AG08396 (cell line): ENCODE measurements at regions not wholly inside any gene's neighbourhood (a gene's known extent, or its start where the extent isn't known, plus 50 kb on each side); places are given as distances from the start of the nearest gene placed in this dataset.

Experiments
- DNase-seq: peaks from one replicate; pipeline ENCODE4 v3.0.0; 2012; ENCODE audit warnings: low spot score, mixed read lengths

DNA sequence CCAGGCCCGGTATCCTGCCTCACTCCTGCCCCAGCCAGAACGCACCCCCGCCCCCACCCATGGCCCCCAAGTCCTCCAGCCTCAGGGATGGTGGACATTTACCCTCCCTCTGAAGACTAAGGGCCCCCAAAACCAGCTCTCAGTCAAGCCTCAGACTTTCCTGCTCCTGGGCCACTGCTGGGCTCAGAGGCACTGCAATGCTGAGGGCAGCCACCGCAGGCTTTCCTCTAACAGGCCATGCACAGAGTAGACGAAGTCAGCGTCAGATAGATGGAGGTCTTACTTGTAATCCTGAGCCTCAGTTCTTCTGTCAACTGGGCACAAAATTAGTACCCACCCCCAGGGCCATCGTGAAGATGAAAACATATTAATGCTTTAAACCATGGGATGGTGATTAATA is 92.6 kb downstream of the TTC32 start:
- DNase-seq: no peak

DNA sequence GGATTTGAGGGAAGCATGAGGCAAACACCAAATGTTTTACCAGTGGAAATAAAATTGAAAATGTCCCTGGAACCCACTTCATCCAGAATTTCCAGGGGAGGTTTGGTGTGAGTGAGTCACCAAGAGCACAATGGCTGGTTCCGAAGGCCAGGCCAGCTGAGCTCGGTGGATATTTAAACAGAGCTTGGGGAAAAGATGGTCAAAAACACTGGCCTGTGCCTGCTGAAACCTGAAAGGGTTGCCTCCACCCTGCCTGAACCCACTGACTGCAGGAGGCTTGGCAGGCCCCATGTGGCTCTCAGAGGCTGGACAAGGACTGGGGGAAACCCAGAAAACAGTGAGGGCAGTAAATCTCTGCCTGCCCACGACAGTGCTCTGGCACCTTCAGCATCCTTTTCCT is 93.9 kb downstream of the TTC32 start:
- DNase-seq: no peak

DNA sequence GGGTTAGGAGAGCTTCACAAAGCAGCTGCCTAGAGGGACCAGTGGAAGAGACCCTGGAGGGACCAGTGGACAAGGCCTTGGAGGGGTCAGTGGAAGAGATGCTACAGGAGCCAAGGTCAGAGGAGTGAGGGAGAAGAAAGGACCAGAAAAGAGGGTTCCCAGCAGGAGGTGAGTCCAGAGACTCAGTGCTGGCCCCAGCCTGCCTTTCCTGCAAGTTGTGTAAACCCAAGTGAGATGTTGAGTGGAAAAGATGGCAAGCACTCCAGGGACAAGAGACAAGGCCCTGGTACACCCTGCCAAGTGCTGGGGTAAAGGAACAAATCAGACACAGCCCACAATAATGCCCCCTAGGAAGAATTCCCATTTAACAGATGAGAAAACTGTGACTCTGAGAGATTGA is 94.4 kb downstream of the TTC32 start:
- DNase-seq: no peak

DNA sequence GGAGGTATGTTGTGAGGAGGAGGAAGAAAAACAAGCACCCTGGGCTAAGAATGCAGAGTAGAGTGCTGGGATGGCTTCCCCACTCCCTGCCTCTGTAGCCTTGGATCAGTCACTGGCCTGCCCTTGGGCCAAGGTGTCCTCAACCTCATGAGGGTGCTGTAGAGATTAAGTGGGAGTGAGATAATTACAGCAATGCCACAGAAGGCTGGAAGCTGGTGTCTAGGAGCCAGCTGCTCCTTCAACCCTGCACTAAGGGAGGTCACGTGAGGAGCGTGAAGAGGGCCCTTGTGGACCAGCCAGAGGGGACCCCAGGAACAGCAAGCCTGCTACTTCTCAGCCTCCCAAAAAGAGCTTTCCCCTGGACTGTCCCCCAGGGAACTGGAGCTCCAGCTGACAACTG is 95.2 kb downstream of the TTC32 start:
- no peak for DNase-seq

DNA sequence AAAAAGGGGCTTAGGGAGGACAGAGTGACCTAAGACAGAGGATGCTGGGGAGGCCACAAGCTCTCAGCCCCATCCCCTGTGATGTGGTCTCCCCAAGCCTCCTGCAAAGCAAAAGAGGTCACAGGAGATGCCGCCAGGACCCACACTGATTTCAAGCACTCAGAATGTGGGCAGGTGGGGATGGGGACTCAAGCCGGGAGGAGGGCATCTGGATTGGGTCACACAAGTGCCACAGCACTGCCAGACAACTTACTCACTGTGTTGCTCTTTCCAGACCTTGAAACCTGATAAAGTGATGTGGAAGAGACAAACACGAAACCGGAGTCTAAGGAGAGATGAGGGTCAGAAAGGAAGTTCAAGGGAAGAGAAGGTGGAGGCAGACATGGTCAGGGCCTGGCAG is 95.7 kb downstream of the TTC32 start:
- DNase-seq: no peak

DNA sequence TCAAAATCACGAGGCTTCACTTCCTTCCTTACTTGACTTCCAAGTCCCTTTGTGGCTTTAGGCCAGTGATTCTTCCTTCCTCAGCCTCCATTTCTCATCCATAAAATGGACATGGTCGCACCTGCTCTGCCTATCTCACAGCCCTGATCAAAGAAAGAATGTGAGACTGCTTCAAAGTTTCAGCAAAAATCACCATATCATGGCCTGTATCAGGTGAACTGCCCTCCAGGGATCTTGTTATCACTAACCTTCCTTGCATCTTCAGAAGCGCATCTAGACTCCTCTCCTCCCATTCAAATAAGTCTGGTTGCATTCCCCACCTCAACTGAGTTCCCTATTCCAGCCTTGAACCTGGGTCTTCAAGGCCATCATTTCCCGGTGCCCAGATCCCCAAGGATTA is 96.5 kb downstream of the TTC32 start:
- DNase-seq: no peak

DNA sequence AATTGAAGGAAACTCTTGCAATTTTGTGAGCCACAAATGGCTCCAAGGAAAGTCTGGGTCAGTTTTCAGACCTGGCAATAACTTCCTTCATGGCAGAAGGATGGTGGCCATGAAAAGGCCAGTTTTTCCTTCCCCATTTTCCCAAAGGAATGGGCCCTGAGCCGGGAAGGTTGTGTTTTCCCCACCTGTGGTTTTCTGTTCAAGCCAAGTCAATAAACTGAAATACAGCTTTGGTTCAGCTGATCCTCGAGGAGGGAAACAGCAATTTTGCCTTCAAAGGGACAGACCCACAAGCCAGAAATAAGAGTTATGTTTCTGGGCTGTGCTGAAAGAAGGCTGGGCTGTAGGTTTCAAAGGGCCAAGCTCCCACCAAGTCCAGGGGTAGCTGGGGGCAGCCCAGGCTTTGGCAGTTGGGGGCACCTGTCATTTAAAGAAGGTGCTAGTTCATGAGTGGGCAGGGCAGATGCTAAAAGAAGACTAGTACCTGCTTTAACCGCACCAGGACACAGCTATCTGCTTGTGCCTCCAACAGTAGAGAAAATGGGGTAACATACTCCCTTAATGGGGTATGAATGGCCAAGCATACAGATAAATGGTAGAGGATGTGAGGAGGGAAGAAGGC is 97.0 kb downstream of the TTC32 start:
- no peak for DNase-seq

DNA sequence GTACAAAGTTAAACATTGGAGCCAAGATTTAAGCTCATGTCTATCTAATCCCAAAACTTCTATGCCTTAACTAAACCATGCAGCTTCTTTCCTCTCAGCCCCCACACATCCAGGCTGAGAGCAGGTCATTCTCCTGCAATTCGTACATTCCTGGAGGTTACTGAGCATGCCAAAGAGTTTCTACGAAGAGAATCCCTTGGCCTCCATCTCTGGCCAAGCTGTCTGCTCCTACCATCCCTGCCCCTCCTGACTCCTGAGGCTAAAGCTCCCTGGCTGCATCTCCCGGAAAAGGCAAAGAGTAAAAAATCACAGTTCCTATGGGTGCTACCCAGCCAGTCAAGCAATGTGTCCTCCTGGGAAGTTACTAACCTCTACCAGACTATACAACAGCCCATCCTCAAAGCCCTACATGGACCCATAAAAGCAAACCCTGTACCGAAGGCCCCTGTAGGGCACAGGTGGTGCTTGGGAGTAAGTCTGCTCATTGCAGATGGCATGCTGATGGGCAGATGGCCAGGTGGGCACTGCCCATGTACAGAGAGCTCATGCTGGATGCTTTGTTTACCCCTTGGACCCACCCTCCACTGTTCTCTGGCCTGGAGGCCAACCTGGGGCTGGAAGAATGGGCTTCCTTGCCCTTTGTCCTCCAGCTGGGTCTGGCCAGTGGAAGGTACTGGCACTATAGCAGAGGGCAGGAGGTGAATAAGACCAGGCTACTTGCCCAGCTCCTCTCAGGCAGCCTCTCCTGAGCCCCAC is 99.5 kb downstream of the TTC32 start:
- no peak for DNase-seq

DNA sequence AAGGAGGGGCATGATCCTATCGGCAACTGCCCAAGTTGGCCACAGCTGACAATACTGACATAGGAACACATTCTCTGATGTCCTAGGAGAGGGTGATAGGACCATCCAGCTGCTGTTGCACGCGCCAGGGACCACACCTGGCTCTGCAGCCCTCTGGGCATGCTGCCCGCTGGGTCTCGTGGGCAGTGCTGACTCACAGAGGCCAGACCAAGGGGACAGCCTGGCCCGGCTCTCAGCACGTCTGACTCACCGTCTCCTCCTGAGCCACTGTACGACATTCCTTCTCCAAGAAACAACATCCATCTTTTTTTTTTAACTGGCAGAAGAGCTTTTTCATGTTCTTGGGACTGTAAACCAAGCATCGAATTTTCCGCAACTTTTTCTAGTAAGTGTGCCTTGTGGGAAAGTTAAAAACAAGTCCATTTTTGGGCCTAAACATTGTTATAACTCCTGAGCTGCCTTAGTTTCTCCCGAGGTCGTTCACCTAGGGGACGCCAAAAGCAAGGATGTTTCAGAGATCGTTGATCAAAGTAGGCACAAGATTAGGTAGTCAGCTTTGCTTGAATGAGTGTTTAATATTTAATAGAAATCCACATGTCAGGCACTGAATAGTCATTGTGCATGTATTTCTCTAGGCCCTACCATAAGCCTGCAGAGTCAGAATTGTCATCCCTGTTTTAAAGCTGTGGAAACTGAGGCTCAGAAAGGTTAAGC is 100.3 kb downstream of the TTC32 start:
- peak; percentile 92 for DNase-seq

DNA sequence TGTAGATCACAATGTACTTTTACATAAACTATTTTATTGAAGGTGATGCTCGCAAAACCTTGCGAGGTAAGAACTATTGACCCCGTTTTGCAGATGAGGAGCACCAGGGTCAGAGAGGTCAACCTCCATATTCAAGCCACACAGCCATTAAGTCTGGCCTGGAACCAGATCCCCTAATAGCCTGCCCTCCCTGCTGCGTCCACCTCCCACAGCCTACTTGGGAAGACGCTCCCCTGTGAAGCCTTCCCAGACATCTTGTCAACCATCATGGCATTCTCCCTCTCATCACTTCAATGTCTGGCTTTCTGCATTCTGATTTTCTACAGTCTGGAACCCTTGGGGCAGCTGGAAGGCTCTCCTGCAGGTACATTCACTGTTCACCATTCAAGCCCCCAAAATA is 101.0 kb downstream of the TTC32 start:
- no peak for DNase-seq

DNA sequence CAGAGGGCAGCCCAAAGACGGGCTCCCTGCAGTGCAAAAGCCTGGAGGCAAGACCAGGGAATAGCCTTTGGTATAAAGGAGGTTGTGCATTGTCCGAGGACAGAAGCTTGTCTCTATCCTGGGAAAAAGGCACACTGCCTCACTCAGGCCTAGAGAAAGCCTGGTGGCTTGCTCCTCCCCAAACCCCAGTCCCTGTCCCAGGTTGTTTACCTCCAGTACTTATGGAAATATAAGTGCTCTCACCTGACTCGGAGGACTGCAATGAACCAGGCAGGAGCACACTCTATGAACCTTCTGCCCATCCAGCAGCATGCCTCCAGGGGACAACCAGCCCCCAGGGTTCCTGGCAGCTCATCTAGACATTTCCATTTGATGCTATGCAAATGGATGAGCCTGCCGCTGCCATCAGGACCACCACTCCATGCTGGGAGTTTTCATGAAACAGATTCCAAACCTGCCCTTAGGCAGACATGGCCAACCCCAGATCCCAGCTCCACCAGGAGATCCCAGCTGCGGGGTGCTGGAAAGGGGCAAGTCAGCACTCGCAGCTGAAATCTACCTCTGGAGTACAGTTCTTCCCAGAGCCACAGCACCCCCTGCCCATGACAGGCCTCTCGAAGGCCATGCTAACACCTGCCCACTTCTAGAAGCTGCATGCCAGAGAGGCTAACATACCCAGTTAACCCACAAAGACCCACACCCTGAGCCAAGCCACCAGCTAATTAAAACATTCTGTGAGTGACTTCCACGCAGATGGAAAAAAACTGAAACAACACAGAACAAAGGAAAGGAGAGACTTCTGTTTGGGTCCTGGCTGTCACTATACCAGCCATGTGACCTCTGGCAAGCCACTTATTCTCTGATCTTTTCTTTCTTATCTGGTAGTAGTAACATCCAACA is 101.7 kb downstream of the TTC32 start:
- DNase-seq: no peak

DNA sequence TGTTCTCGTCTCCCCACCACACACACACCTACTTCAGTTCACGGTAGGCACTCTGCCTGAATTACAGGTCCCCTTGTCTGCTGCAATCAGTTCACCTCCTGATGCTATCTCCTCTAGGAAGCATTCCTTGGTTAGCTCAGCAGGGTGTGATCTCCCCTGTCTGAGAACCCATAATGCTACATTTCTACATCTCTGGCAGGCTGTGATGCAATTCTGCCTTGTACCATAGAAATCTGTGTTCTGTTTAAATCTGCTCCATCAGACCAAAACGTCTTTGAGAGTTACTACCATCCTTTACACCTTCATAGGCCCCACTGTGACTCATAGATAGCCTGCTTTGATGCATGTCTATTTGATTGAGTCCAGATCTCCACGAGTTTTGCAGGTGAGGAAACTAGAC is 103.9 kb downstream of the TTC32 start:
- DNase-seq: no peak

DNA sequence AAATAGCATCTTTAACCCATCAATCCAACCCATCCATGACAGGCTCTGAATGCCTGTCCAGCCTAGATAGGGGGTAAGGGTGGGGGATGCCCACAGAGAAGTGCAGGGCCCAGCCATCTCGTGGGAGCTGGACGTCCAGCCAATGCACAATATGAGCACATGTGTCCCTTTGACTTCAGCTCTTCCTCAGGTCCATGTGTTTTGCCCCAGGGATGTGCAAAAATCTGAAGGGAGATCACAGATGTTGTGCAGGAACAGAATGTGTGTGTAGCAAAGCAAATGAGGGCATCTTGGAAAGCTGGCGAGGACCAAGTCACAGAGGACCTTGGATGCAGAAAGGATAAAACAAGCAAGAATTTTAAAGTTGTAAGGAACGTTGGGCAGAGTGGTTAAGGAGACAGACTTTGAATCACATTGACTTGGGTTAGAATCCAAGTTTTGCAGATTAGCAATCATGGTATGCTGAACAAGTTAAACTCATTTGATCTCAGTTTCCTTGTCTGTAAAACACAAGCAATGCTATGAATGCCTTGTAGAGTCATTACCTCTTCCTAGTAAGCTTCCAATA is 104.5 kb downstream of the TTC32 start:
- DNase-seq: no peak

DNA sequence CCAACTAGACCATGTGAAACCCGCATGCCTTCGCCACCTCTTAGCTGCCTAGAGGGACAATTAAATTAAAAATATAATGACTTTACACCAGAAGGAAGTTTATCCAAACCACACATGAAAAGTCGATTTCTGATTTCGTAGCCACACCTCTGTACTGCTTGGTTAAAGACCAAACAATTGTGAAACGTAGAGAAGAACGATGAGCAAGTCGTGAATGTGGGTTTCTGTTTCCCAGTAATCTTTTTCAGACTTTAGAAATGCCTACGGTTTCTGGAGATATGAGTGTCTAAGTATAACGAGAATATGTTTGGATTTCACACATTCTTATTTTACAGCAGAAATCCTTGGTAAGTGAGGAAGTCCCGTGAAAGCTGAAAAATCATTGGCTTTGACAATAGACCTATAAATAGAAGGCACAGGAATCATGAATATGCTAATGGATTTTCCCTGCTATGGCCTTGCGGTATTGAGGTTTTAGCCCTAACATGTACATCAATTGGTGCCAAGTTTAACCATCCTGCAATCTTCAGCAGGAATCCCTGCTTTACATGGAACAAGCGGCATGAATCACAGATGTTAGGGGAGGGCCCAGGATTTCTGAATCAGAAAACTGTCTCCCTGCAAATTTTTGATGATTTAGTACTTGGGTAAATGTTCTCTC is 105.6 kb downstream of the TTC32 start:
- DNase-seq: no peak

DNA sequence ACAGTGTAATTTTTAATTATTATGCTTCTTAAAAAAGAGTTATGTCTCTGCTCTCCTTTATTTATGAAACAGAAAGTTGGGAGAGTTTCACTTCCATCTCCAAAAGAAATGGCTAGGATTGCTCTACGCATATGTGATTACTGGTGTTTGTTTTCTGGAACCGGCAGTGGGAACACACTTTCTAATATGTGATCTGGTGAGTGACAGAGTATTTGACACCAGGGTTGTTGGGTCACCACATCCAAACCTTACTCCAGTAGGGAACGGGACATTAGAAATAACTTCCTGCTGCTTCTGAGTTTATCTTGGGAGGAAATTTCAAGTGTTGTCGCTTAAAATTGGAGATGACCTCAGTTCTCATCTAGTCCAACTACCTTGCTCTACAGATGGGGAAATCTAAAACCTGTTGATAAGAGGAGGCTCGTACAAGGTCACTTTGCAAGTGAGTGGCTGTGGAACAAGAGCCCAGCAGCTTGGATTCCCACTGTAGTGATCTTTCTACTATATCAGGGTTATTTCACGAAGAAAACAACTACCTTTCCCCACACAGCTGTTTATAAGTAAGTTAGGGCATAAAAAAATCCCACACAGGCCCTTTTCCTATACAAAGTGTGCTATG is 108.5 kb downstream of the TTC32 start:
- DNase-seq: no peak

DNA sequence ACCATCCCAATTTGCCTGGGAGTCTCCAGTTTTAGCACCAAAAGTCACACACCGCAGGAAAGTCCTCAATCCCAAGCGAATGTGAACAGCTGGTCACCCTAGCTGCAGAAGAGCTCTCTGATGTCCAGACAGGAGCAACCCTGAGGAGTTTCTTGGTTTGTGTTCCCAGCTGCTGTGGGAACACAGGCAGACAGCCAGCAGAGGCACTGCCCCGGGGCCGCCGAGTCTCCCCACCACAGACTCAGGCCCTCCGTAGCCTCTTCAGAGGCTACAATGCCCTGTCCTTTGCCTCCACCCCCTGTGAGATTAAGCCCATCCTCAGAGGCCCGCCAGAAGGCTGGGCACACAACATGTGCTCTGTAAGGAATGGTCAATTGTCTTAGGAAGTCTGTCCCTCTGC is 111.5 kb downstream of the TTC32 start:
- DNase-seq: no peak

DNA sequence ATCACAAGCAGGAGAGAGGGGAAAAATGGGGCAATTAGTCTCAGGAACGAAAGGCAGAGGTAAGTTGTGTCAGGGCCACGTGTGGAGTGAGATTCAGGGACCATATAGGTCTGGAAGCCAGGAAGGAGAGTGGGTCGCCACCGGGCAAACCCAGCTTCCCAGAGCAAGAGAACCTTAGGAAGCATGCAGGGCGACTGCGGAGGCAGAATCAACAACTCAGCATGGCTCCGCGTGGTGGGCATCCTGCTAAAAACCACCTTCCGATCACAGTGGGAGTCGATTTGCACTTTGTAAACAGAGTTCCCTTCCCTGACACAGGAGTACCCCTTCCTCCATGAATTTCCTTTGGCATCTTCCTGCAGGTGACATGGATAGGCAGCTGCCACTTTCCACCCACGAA is 114.6 kb downstream of the TTC32 start:
- no peak for DNase-seq

DNA sequence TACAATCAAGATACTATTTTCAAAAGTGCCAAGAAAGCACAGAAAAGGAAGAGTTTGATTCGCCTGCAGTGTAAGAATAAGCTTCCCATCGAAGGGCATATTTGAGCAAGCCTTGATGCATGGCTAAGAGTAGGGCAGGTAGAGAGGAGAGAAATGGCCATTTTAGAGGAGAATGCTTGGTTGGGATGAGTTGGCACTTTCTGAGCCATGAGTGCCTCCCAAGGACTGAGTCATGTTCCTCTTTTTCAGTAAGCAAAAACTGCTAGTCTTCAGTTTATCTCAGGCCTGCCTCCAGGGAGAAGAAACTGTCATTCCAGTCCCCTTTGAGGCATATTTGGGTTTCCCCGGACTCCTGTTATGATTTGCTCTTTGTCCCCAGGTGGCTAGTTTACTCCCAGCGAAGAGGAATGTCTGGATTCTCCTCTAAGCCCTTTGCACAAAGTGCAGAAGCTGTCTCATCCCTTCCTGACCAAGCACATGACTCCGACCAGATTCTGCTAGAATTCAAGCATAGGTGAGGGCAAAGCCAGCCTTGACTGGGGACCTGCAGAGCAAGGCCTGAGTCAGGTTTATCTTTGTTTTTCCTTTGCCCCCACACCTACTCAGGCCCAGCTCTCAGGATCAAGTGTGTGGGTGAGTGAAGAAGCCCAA is 115.2 kb downstream of the TTC32 start:
- peak; percentile 66 for DNase-seq

DNA sequence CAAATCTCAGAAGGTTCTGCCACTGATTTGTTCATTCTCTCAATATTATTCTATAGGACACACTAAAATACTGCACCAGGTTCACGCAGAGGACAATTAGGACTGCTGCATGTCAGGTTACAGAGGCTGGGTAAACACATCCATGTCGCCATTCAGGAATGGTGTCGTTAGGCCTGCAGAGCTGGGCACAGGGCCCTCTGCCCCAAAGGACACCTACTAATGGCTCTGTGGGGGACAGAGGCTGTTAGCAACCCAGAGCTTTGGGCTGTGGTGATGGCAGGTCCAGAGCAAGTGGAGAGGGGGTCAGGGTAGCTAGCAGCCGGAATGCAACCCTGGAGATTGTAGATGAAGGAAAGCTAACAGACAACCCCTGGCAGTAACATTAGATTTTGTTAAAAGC is 115.9 kb downstream of the TTC32 start:
- DNase-seq: no peak

DNA sequence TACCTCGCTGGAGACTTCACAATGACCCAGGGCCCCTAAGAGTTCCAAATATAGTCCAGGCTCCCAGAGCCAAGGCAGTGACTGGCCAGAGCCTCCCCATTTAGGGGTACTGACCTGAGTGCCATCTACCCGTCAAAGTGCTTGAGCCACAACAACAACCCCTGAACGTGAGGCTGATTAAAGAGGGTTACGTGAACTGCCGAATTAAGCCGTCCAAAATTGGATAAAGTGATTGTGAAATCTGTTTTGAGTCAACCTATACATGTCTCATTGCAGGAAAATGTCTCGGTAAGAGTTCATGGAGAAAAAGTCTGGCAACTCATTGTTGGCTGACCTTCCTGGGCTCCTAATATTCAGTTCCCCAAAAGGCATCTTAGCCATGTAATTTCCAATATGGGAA is 116.3 kb downstream of the TTC32 start:
- no peak for DNase-seq

DNA sequence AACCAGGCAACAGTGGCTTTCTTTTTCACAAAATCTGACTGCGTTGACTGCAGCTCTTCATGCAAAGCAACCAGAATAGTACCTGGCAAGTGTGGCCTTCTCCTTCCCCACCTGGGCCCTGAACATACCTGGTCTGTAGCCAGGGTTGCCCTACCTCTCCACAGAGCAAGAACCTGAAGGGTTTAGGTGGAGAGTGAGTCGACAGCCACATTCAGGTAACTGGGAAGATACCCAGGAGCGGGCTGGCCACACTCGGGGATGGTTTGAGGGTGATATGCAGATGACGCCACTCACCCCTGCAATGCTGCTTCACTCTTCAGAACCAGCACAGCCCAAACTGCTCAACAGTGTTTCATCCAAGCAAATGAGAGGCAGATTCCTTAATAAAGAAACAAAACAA is 117.3 kb downstream of the TTC32 start:
- DNase-seq: no peak
